ENCODE measurements at regions not wholly inside any gene's neighbourhood (a gene's known extent, or its start where the extent isn't known, plus 50 kb on each side); places are given as distances from the start of the nearest gene placed in this dataset.
A peak's percentile ranks its signal among the peaks of the same experiment; 100 is the strongest.

- H3K4me1 ChIP-seq, result no peaks in the 10 kb centered on the region
- DNase-seq (ENCODE audit: low spot score in 2 of 2), result no peak
- H3K27me3 ChIP-seq, result no peaks in the 10 kb centered on the region
- no peaks in the 10 kb centered on the region for H3K36me3 ChIP-seq
- H3K27ac ChIP-seq, result no peak overlapping the region
- no peak for TF ChIP-seq POLR2AphosphoS5 (IDR thresholded peaks at IDR 0.05)
- no peak for TF ChIP-seq POLR2A (IDR thresholded peaks at IDR 0.05)
- TF ChIP-seq, protein P1, sequence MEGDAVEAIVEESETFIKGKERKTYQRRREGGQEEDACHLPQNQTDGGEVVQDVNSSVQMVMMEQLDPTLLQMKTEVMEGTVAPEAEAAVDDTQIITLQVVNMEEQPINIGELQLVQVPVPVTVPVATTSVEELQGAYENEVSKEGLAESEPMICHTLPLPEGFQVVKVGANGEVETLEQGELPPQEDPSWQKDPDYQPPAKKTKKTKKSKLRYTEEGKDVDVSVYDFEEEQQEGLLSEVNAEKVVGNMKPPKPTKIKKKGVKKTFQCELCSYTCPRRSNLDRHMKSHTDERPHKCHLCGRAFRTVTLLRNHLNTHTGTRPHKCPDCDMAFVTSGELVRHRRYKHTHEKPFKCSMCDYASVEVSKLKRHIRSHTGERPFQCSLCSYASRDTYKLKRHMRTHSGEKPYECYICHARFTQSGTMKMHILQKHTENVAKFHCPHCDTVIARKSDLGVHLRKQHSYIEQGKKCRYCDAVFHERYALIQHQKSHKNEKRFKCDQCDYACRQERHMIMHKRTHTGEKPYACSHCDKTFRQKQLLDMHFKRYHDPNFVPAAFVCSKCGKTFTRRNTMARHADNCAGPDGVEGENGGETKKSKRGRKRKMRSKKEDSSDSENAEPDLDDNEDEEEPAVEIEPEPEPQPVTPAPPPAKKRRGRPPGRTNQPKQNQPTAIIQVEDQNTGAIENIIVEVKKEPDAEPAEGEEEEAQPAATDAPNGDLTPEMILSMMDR (IDR thresholded peaks at IDR 0.05), result no peak
- no peak for TF ChIP-seq EP300 (IDR thresholded peaks at IDR 0.05)
- H3K9me3 ChIP-seq, result peaks cover 5% of the 10 kb centered on the region
- H3K4me3 ChIP-seq, result no peak overlapping the region
Measured at GRCh38 chr15:94963953-94964352, 732.6 kb downstream of the MCTP2 start.

- H3K27me3 ChIP-seq, result no peaks in the 10 kb centered on the region
- TF ChIP-seq, protein P1 (IDR thresholded peaks at IDR 0.05), result no peak
- TF ChIP-seq POLR2AphosphoS5 (IDR thresholded peaks at IDR 0.05) (peak in 2 of 3 donors; percentile 57 to 70), POLR2A (IDR thresholded peaks at IDR 0.05) (no peak), EP300 (IDR thresholded peaks at IDR 0.05) (no peak)
- 41% methylated on average over 3 of the region's 3 CpGs for WGBS
- no peak overlapping the region for H3K4me3 ChIP-seq
- DNase-seq (ENCODE audit: low spot score in 2 of 2), result no peak
- peak overlapping the region; percentile 1 for H3K27ac ChIP-seq
- H3K36me3 ChIP-seq, result no peaks in the 10 kb centered on the region
- no peaks in the 10 kb centered on the region for H3K9me3 ChIP-seq
- H3K4me1 ChIP-seq, result no peaks in the 10 kb centered on the region
Measured at GRCh38 chr15:94965593-94965992, 734.2 kb downstream of the MCTP2 start.

DNA sequence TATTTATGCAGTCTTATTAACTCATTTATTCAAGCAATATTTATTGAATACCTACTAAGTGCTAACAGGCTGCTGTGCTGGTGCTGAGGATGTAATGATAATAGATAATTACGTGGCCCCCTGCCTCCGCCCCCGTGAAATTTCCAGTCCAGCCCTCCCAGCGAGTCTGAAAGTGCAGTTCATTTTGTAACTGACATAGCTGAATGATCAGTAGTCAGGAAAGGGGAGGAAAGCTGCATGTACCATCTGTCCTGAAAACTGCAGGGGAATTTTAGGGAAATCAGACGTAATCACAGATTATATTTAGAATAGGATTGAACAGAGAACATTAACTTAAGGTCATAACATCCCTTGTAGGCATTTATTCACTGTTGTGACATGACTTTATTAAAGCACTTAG lies 736.8 kb downstream of the MCTP2 start:
- no peak overlapping the region for H3K27ac ChIP-seq
- 67% methylated on average over 5 of the region's 5 CpGs for WGBS
- TF ChIP-seq, protein P1 (IDR thresholded peaks at IDR 0.05), result no peak
- TF ChIP-seq POLR2A (IDR thresholded peaks at IDR 0.05) (no peak), POLR2AphosphoS5 (IDR thresholded peaks at IDR 0.05) (no peak), EP300 (IDR thresholded peaks at IDR 0.05) (no peak)
- H3K36me3 ChIP-seq, result no peaks in the 10 kb centered on the region
- no peaks in the 10 kb centered on the region for H3K9me3 ChIP-seq
- DNase-seq (ENCODE audit: low spot score in 2 of 2), result no peak
- no peak overlapping the region for H3K4me3 ChIP-seq
- H3K4me1 ChIP-seq, result no peaks in the 10 kb centered on the region
- no peaks in the 10 kb centered on the region for H3K27me3 ChIP-seq

- TF ChIP-seq POLR2A (IDR thresholded peaks at IDR 0.05), result no peak
- TF ChIP-seq EP300 (IDR thresholded peaks at IDR 0.05), result no peak
- no peak for TF ChIP-seq POLR2AphosphoS5 (IDR thresholded peaks at IDR 0.05)
- TF ChIP-seq, protein P1 (IDR thresholded peaks at IDR 0.05), result no peak
- WGBS, result 93% methylated on average over 1 of the region's 1 CpG
- no peak overlapping the region for H3K4me3 ChIP-seq
Measured at GRCh38 chr15:94970096-94970495, 738.7 kb downstream of the MCTP2 start.

DNA sequence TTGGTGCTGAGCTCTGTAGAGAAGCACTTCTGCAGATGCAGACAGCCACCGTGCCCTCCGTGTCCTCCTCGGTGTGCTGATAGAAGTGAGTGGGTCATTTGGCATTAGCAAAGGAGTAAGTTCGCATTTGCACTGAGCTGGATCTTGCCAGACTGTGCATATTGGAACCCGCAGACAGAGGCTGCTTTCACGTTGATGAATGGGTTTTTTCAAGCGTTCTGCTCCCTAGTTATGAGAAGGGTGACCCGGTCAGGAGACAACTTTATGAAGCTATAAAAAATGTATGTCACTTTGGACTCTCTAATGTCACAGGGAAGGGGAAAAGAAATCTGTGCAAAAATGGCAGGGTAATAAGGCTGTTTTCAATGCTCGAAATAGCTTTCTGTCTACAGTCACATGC lies 739.4 kb downstream of the MCTP2 start:
- H3K9me3 ChIP-seq, result no peaks in the 10 kb centered on the region
- no peak overlapping the region for H3K27ac ChIP-seq
- WGBS, result 64% methylated on average over 9 of the region's 9 CpGs
- H3K4me1 ChIP-seq, result no peaks in the 10 kb centered on the region
- H3K27me3 ChIP-seq, result no peaks in the 10 kb centered on the region
- no peak overlapping the region for H3K4me3 ChIP-seq
- DNase-seq (ENCODE audit: low spot score in 2 of 2), result no peak
- no peaks in the 10 kb centered on the region for H3K36me3 ChIP-seq
- TF ChIP-seq EP300 (IDR thresholded peaks at IDR 0.05) (no peak), POLR2AphosphoS5 (IDR thresholded peaks at IDR 0.05) (no peak), POLR2A (IDR thresholded peaks at IDR 0.05) (no peak)
- TF ChIP-seq, protein P1 (IDR thresholded peaks at IDR 0.05), result no peak

More at GRCh38 chr15:94970096-94970495, 738.7 kb downstream of the MCTP2 start:
- H3K27ac ChIP-seq, result no peak overlapping the region
- H3K27me3 ChIP-seq, result no peaks in the 10 kb centered on the region
- no peak for DNase-seq (ENCODE audit: low spot score in 2 of 2)
- H3K36me3 ChIP-seq, result no peaks in the 10 kb centered on the region
- H3K4me1 ChIP-seq, result no peaks in the 10 kb centered on the region
- H3K9me3 ChIP-seq, result no peaks in the 10 kb centered on the region

All from suprapubic skin (tissue), 4 donors.